ENCODE measurements at regions not wholly inside any gene's neighbourhood (a gene's known extent, or its start where the extent isn't known, plus 50 kb on each side); places are given as distances from the start of the nearest gene placed in this dataset.
"Not testable (repeated sequence)": the region's sequence is repeated elsewhere in the genome, so short reads cannot be mapped to it uniquely, and the experiment has no call there.

DNA sequence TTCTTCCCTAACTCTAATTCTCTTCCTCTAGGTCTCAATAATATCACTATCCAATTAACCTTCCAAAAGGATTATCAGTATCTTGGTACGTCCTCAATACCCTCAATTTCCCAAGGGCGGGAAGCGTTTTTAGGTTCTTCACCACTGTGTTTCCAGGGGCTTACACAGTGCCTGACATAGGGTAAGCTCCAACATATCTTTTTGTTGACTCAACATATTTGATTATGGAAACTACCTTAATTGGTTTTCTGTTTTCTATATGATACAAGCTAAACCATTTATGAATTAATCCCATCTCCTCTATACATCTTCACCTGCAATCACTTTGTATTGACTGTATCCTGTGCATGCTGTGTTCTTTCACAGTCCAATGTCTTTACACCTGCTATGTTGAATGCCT is 987.3 kb downstream of the GRID1 start:
- no peak for TF ChIP-seq CTCF (IDR thresholded peaks at IDR 0.05; ENCODE audit: low read depth, low read length, missing control alignments)
- no peak overlapping the region for H3K4me3 ChIP-seq (ENCODE audit: low read depth, low read length)
- in situ Hi-C loops (cut with HindIII; ENCODE audit: low sequenced_read_pairs): no loop called here
- DNase-seq (ENCODE audit: low read depth): no peak

DNA sequence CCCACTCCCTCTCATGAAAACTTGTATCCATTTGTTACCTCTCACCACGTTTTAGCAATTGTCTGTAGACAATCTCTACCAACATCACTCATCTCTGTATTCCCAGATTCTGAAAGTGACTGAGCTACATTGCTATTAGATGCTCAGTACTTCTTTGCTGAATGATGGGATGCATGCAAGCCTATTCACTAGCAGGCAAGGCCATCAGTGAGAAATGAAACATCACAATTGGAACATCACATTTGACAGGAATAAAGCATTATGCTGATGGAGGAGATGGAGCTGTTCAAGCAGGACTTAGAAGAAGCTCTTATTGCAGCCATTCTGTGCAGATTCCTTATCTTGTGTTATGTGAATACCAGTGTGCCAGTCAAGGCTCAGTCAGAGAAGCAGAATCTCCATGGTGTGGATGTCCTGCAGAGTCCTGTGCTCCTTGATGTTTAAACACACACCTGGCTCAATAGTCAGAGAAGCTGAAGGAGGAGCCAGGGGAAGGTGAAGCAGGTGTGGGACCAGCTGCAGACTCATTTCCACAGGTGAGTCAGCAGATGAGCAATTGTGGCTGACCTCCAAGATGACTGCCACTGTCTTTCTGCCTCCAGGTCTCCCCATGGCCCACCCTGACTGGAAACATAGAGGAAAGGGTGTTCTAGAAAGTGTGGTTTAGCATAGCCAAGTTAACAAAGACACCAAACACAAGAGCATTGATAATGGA is 965.5 kb downstream of the GRID1 start:
- in situ Hi-C loops (cut with HindIII; ENCODE audit: low sequenced_read_pairs): no loop called here

DNA sequence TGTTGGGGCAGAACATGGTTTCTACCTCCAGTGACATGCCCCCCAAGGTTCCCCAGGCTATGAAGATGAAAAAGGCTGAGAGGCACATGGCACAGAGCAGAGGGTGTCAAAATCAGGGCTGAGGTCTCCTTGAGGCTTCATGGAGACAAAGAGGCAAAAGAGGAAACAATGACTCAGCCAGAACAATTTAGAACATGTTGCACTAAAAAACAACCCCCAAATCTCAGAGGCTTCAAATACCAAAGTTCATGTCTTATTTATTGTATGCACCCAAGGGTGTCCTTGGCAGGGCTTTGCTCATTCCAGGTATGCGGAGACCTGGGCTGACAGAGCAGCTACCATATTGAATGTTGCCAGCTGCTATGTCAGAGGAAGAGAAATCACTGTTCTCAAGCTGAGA is 964.1 kb downstream of the GRID1 start:
- in situ Hi-C loops (cut with HindIII; ENCODE audit: low sequenced_read_pairs): no loop called here
- H3K4me3 ChIP-seq (ENCODE audit: low read depth, low read length): no peak overlapping the region
- no peak for DNase-seq (ENCODE audit: low read depth)
- no peak for TF ChIP-seq CTCF (IDR thresholded peaks at IDR 0.05; ENCODE audit: low read depth, low read length, missing control alignments)

More for the DNA sequence above, 965.5 kb downstream of the GRID1 start:
- H3K4me3 ChIP-seq (ENCODE audit: low read depth, low read length): no peak overlapping the region
- DNase-seq (ENCODE audit: low read depth): no peak
- TF ChIP-seq CTCF (IDR thresholded peaks at IDR 0.05; ENCODE audit: low read depth, low read length, missing control alignments): no peak

DNA sequence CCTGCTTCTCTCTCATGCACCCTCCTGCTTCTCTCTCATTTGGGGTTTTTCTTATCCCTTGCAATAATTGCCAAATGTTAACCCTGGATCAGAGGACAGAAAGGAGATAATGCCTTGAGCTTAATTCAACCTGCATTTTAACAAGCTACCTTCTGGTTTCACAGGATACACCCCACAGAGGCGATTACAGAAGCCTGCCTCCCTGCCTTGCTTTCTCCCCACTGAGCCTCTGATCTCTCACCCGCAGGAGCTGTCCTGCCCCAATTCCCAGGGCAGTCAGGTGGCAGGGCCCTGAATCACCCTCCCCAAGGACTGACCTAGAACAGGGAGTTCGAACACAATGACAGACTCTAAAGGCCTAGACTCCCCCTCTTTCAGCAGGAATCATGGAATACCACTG is 959.5 kb downstream of the GRID1 start:
- no peak overlapping the region for H3K4me3 ChIP-seq (ENCODE audit: low read depth, low read length)
- TF ChIP-seq CTCF (IDR thresholded peaks at IDR 0.05; ENCODE audit: low read depth, low read length, missing control alignments): no peak
- in situ Hi-C loops (cut with HindIII; ENCODE audit: low sequenced_read_pairs): no loop called here
- no peak for DNase-seq (ENCODE audit: low read depth)

GRCh38 chr10:85408388-85408787 is 958.2 kb downstream of the GRID1 start:
- DNase-seq (ENCODE audit: low read depth): no peak
- no peak for TF ChIP-seq CTCF (IDR thresholded peaks at IDR 0.05; ENCODE audit: low read depth, low read length, missing control alignments)
- no peak overlapping the region for H3K4me3 ChIP-seq (ENCODE audit: low read depth, low read length)
- in situ Hi-C loops (cut with HindIII; ENCODE audit: low sequenced_read_pairs): no loop called here

- H3K4me3 ChIP-seq (ENCODE audit: low read depth, low read length); in situ Hi-C loops (cut with HindIII; ENCODE audit: low sequenced_read_pairs); DNase-seq (ENCODE audit: low read depth): not testable (repeated sequence)
These were observed 956.0 kb downstream of the GRID1 start for GRCh38 chr10:85410586-85410985.

DNA sequence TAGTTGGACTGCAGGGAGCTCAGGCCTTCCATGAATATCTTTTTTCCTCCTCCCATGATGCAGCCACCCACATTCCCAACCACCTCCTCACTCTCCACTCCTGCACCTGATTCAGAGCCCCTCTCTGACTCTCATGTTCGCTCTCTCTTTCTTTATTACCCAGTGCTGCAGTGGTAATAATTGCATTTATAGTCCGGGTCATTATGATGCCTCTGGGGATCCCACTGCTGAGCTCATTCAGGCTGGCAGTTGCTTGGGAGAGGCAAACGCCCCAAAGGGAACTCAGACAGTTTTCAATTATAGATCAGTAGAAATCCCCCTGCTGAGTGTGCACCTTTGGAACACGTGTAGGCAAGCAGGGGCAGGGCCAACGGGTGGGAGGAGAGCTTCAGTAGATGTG is 953.0 kb downstream of the GRID1 start:
- DNase-seq (ENCODE audit: low read depth): no peak
- in situ Hi-C loops (cut with HindIII; ENCODE audit: low sequenced_read_pairs): no loop called here
- no peak overlapping the region for H3K4me3 ChIP-seq (ENCODE audit: low read depth, low read length)
- TF ChIP-seq CTCF (IDR thresholded peaks at IDR 0.05; ENCODE audit: low read depth, low read length, missing control alignments): no peak

Data from astrocyte of the cerebellum (primary cell).